Heart left ventricle (tissue), 13 donors: ENCODE measurements at regions not wholly inside any gene's neighbourhood (a gene's known extent, or its start where the extent isn't known, plus 50 kb on each side); places are given as distances from the start of the nearest gene placed in this dataset.

ENCODE experiments used
- POLR2A ChIP-seq, 2 donors: fragments of 450-650 bp; IDR thresholded peaks; one replicate each; pipeline ENCODE4 v1.6.1; 2017; ENCODE audit warnings: antibody characterized with exemption in 2 of 2, mild to moderate bottlenecking in 2 of 2, moderate library complexity in 2 of 2
- TF ChIP-seq, protein P1 (sequence below), 12 donors: fragments of 200-600 bp; sonication (generic) in 4 of 12; IDR thresholded peaks; one replicate each; pipeline versions ENCODE4 v1.5.0 to v1.8.0; 2018 to 2022; ENCODE audit warnings: antibody characterized with exemption in 12 of 12, mild to moderate bottlenecking in 5 of 12
- donor health status: ischemic (EF 13 %, LVEDD 7.1; RV severe dilation, severe dysfunction).
- donor health status: DM: no; HTN: yes; CAD: no.
- donor health status: DM: no; HTN: no; CAD: no.
- donor health status: ischemic (EF 25% LVEDD 6.9; RV normal size, moderate dysfunction).
- donor health status: ischemic (EF 25% LVEDD 5.7; RV mildly dilated, moderate dysfunction).
- donor health status: ischemic (EF 35%, LVEDD 5.7; RV mildly dilated, moderate dysfunction).
- donor health status: nonischemic (EF 11% LVEDD 7.7; RV severe dilation, severe dysfunction).
- donor health status: DM: yes; HTN: yes; CAD: no.
- donor health status: PGD.
- donor health status: ischemic (EF 29% LVEDD 5.4; RV normal size, mild dysfunction).
- donor health status: nonischemic (EF 23%, LVEDD 6.1; RV moderate dilation, normal function).

DNA sequence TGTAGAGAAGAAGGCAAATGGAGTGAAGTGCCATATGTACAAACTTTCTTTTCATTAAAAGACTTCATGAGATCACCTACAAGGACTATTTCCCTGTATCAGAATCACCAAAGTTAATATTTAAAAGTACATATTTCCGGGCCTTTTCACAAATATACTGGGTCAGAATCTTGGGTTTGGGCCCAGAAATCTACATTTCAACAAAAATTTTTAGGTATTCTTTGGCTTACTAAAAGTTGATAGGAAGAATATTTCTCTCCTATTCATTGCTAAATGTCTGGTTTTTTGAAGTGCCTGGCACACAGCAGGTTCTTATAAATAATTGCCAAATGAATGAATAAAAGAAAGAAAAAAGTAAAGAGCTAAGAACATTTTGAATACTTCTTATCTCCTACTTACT is 843.8 kb upstream of the ACVR2A start:
- TF ChIP-seq, protein P1, sequence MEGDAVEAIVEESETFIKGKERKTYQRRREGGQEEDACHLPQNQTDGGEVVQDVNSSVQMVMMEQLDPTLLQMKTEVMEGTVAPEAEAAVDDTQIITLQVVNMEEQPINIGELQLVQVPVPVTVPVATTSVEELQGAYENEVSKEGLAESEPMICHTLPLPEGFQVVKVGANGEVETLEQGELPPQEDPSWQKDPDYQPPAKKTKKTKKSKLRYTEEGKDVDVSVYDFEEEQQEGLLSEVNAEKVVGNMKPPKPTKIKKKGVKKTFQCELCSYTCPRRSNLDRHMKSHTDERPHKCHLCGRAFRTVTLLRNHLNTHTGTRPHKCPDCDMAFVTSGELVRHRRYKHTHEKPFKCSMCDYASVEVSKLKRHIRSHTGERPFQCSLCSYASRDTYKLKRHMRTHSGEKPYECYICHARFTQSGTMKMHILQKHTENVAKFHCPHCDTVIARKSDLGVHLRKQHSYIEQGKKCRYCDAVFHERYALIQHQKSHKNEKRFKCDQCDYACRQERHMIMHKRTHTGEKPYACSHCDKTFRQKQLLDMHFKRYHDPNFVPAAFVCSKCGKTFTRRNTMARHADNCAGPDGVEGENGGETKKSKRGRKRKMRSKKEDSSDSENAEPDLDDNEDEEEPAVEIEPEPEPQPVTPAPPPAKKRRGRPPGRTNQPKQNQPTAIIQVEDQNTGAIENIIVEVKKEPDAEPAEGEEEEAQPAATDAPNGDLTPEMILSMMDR (IDR thresholded peaks at IDR 0.05), result no peak
- no peak for TF ChIP-seq POLR2A (IDR thresholded peaks at IDR 0.05)
